HG03558 (cell line): ENCODE measurements at regions not wholly inside any gene's neighbourhood (a gene's known extent, or its start where the extent isn't known, plus 50 kb on each side); places are given as distances from the start of the nearest gene placed in this dataset.

Source experiments
- ATAC-seq: cut with Tn5 transposase; IDR thresholded peaks from one replicate; pipeline ENCODE4 v1.9.1; 2021; ENCODE audit warnings: moderate number of reproducible peaks; ENCODE audit not compliant: unreplicated experiment; ENCODE audit errors: extremely low read depth

- ATAC-seq: no peak
Observed at GRCh38 chr10:10853954-10854353, 163.7 kb upstream of the CELF2 start.

- no peak for ATAC-seq
Observed at GRCh38 chr10:10854725-10855124, 162.9 kb upstream of the CELF2 start.

GRCh38 chr10:10855151-10855581 lies 162.5 kb upstream of the CELF2 start:
- ATAC-seq: no peak

- no peak for ATAC-seq
Observed at GRCh38 chr10:10860455-10860976, 157.2 kb upstream of the CELF2 start.

GRCh38 chr10:10865303-10865702 lies 152.4 kb upstream of the CELF2 start:
- ATAC-seq: no peak

- ATAC-seq: no peak
Observed at GRCh38 chr10:10865913-10866312, 151.8 kb upstream of the CELF2 start.

- ATAC-seq: peak; percentile 56
Observed at GRCh38 chr10:10869592-10869991, 148.1 kb upstream of the CELF2 start.

GRCh38 chr10:10870523-10871241 lies 147.0 kb upstream of the CELF2 start:
- no peak for ATAC-seq

GRCh38 chr10:10871352-10871751 lies 146.3 kb upstream of the CELF2 start:
- ATAC-seq: no peak

GRCh38 chr10:10872035-10872673 lies 145.5 kb upstream of the CELF2 start:
- no peak for ATAC-seq

GRCh38 chr10:10872764-10873163 lies 144.9 kb upstream of the CELF2 start:
- ATAC-seq: no peak

- no peak for ATAC-seq
Observed at GRCh38 chr10:10873289-10873688, 144.4 kb upstream of the CELF2 start.

- no peak for ATAC-seq
Observed at GRCh38 chr10:10873915-10874314, 143.8 kb upstream of the CELF2 start.

GRCh38 chr10:10878963-10879362 lies 138.7 kb upstream of the CELF2 start:
- no peak for ATAC-seq

- no peak for ATAC-seq
Observed at GRCh38 chr10:10881117-10881813, 136.4 kb upstream of the CELF2 start.

GRCh38 chr10:10883737-10884136 lies 133.9 kb upstream of the CELF2 start:
- no peak for ATAC-seq

- no peak for ATAC-seq
Observed at GRCh38 chr10:10886861-10887531, 130.7 kb upstream of the CELF2 start.

GRCh38 chr10:10891124-10892082 lies 126.3 kb upstream of the CELF2 start:
- ATAC-seq: no peak

GRCh38 chr10:10892290-10892875 lies 125.3 kb upstream of the CELF2 start:
- no peak for ATAC-seq
